NCI-H2081 (cell line): ENCODE measurements at regions not wholly inside any gene's neighbourhood (a gene's known extent, or its start where the extent isn't known, plus 50 kb on each side); places are given as distances from the start of the nearest gene placed in this dataset.
A peak's percentile ranks its signal among the peaks of the same experiment; 100 is the strongest.
"Not testable (repeated sequence)": the region's sequence is repeated elsewhere in the genome, so short reads cannot be mapped to it uniquely, and the experiment has no call there.

Source experiments
- DNase-seq, 2 experiments: peaks; one replicate each; lab custom pipeline; 2025; lab: John Stamatoyannopoulos, UW

GRCh38 chr7:29619111-29619510 is 55.5 kb downstream of the PRR15 start:
- no peak for DNase-seq

DNA sequence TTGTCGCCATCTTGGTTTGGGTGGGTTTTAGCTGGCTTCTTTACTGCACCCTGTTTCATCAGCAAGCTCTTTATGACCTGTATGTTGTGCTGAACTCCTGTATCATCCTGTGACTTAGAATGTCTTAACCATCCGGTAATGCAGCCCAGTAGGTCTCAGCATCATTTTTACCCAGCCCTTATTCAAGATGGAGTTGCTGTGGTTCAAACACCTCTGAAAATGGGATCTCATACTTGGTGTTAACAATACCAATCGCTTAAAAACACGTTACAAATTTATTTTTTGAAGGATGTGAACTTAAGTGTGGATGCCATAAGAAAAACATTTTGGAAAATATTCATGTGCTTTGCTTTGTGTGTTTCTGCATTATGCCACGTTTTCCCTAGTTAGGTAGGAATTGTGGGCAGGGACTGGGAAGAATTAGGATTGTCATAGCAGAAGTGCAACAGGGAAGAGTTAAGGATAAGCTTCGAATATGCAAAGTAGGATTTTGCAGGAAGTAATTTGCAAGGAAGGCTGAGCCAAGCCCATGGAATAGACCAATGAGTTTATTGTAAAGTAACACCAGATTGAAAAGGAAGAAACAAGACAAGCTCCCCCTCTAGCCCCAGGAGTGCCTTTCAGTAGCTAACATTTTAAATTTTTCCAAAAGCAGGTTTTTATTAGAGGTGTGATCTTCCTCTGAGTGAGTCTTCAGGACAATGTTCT is 56.4 kb downstream of the PRR15 start:
- DNase-seq: no peak

- peak; percentile 28 to 74 for DNase-seq
These were observed 56.9 kb downstream of the PRR15 start for GRCh38 chr7:29620556-29620930.

- peak; percentile 16 to 62 for DNase-seq
These were observed 59.0 kb downstream of the PRR15 start for GRCh38 chr7:29622335-29623265.

GRCh38 chr7:29623973-29624372 is 60.3 kb downstream of the PRR15 start:
- no peak for DNase-seq

GRCh38 chr7:29626730-29627129 is 63.1 kb downstream of the PRR15 start:
- no peak for DNase-seq

GRCh38 chr7:29627631-29628030 is 64.0 kb downstream of the PRR15 start:
- DNase-seq: no peak

DNA sequence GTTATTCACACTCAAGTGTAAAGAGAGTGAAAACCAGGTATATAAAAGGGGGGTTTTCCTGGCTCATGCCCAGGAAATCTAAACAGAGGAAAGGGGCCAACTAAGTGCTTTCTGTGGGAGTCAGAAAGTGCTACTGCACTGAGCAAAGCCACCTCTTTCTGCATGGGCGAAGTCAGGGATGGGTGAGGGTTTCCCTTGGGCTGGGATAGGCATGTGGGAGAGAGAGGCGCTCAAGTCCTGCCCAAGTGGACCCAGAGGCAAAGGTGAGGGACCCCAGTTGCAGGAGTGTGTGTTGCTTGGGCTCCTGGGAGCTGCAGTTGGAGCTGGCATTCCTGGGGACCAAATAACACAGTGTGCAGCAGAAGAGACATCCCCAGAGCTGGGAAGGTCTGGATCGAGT is 65.9 kb downstream of the PRR15 start:
- DNase-seq: no peak

DNA sequence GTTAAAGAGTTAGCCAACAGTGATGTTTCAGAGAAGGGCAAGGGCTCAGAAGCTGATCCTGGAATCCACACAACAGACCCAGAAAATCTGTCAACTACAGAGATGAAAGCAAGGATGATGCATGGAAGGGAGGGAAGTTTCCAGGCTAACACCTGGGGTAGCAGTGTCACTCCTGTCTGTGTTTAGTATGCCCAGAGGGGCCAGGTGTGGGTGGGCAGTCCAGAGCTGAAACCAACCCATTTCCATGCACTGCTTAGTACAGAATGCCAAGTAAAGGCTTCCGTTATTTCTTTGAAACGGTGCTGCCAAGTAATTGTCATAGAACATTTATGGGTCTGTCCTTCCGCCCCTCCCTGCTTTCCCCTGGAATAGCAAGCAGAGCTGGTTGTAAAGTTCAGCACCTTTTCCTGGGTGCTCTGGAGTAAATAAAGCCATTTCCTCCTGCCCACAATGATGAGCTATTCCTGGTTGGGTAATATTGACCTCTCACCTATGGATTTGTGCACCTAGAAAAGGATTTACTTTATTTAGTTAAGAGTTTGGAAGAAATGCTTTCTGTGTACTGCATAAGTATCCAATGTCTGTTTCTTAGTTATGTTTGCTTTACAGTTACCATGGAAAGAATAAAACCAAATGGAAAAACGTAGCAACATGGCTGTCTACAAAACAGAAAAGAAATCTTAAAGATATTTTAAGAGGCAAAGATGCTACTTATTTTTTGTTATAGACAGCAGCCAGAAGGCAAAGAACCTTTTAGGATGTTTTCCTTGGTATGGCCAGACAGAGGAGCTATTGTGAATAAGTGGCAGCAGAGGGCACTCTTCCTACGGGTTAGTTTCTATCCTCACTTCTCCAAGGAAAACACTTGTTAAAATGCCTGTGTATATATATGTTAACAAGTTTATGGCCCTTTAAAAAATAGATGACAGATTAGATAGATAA is 71.7 kb downstream of the PRR15 start:
- DNase-seq: peak; percentile 49 to 54

- DNase-seq: no peak
These were observed 72.3 kb downstream of the PRR15 start for GRCh38 chr7:29636009-29636351.

DNA sequence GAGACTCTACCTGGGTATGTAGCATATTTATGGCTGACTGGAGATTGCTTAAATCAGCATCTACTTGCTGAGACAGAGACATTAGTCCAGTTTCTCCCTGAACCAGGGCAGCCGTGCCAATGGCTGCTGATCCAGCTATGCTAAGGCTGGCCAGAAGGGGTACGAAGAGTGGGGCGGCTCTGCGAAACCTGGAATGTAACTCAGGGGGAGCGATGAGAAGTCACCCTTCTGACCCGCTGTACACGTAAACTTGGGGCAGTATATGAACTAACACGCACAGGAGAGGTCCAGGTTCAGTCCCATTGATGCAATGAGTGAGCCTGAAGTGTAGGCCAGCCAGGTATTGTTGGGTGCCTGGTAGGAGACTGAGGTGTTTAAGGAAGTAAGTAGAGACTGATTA is 73.7 kb downstream of the PRR15 start:
- no peak for DNase-seq

GRCh38 chr7:29638841-29639240 is 75.2 kb downstream of the PRR15 start:
- DNase-seq: not testable (repeated sequence)

- no peak for DNase-seq
These were observed 75.8 kb downstream of the PRR15 start for GRCh38 chr7:29639386-29639785.

DNA sequence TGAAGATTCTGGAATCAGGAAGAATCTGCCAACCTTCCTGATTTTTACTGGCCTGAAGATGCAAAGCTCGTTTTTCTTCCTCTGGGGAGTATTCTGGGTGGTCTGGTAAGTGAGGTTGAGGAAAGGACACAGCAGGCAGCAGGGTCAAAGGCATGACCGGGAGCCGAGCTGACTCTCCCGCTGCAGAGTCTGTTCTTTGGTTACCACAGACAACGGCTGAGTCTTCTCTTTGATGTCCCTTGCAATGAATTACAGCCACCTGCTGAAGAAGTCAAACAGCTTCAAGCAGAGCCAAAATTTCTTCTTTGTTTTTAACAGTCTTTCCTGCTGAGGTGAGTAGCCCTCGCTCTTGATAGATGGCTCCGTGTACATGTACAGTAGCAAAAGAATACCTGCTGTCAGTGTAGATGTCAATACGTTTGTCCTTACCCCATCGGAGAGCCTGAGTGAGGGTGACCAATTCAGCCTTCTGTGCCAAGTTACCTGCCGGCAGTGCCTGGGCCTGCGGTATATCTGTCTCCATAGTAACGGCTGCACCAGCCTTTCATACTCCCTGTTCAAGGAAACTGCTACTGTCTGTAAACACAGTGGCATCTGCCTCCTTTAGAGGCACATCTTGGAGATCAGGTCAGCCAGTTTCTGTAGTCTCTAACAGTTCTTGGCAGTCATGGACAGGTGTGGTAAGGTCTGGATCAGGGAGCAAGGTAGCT is 76.4 kb downstream of the PRR15 start:
- DNase-seq: peak; percentile 61 to 78

DNA sequence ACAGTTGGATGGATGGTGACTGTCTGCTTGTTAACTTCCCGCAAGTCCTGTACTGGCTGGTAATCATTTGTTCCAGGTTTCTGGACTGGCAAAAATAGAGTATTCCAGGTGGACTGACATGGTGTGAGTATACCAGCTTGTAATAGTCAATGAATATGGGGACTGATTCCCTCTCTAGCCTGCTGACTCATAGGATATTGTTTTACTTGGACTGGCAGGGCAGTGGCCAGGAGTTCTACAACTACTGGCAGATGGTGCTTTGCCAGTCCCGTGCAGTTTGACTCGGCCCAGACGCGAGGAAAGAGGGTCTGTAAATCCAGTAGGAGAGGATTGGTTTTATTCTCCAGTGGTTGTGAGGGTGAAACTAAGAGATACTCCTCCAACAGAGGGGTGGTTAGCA is 78.0 kb downstream of the PRR15 start:
- DNase-seq: no peak

GRCh38 chr7:29642494-29643155 is 79.0 kb downstream of the PRR15 start:
- DNase-seq: no peak

DNA sequence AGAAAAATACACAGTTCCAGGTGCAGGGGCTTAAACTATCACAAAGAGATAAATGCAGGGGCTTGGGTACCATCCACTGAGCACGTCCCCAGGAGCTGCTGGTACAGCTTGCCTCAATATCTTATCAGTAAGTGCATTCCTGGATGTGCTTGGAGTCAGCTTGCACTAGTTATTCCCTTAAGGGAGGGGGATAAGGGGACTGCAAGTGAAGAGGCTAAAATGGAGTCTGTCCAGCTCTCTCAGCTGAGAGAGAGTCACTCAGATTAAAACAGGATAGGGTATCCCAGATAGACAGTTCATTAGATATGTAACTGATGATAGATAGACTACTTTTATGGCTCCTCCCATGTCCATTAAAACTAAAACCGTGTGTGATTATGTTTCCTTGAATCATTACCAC is 82.5 kb downstream of the PRR15 start:
- not testable (repeated sequence) for DNase-seq

DNA sequence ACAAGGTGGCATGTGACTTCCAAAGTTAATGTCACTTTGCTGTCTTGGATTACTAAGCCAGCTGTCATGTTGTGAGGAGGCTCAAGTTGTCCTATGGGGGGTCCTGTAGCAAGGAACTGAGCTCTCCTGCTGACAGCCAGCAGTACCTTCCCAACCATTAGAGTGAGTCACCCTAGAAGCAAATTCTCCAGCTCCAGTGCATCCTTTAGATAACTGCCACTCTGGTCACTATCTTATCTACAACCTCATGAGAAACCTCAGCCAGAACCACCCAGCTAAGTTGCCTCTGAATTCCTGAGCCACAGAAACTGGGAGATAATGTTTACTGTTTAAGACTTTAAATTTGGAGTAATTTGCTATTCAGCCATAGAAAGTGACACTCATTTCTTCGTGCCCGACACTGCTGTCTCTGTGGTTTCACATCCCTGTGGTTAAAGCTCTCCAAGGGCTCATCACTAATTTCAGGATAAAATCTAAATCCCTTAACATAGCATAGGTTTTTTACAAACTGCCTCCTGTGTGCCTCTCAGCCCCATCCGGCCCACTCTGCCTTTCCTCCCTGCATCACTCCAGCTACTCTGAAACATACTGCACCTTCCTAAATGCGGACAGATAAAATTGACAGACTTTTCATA is 83.5 kb downstream of the PRR15 start:
- no peak for DNase-seq

GRCh38 chr7:29647691-29648210 is 84.1 kb downstream of the PRR15 start:
- not testable (repeated sequence) for DNase-seq

DNA sequence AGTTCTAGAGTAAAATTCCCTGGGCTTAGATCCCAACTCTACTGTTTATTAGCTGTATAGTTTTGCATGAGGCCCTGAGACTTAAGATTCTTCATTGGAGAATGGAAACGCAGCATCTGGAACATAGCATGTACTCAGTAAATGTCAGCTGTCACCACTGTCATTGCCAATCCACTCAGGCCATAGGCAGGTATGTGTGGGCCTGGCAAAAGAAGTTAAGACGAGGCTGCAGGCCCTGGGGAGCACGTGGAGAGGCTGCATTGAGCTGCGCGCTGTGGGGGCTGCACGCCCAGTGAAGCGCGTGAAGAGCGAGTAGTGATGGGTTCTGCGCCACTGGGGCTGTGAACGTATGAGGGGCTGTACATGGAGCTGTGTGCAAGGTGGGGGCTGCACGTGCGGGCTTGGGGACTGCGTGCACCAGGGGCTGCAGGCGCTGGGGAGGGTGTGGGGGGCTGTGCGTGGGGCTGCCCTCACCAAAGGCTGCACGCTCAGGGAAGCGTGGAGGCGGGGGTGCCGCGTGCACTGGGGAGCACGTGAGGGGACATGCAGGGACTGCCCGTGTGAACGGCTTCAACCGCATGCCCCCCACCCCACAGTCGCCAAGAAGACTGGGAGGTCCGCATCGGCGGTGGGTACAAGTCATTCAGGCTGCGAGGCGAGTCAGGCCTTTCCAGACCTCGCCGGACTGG is 85.5 kb downstream of the PRR15 start:
- DNase-seq: no peak
